ENCODE measurements at regions not wholly inside any gene's neighbourhood (a gene's known extent, or its start where the extent isn't known, plus 50 kb on each side); places are given as distances from the start of the nearest gene placed in this dataset.

DNA sequence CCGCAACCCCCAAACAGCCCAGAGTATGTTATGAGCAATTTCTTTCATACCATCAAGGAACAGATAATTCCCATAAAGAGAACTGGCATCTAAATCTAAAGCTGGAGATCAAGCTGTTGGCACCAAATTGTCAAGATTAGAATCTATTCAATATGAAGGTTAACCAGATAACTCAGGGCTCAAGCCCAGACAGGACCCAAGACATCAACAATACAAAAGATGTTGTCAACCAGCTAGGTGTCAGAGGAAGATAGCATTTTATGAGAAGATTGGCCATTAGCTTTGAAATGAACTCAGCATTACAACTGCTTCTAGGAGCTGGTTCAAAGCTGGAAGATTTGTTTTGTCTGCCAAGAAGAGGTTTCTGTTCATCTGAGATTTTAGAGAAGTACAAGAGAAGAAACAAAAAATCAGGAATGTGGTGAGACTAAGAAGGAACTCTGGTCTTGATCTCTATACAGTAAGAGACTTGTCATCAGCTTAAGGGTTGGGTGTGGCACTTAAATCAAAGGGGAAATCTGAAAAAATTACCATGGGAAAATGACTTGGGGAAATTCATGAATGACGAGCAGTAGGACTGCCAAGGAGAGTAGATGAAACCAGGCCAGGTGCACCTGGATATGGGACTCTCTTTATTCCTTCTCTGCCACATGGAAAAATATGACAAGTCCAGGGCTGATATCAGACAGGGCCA is 64.2 kb upstream of the COX10 start:
- H3K9me3 ChIP-seq (ENCODE audit: insufficient read depth, low read depth, low read length) = peaks cover 3% of the 10 kb centered on the region
- no peak overlapping the region for H3K27ac Mint-ChIP-seq (ENCODE audit: unreplicated experiment)
- H3K4me3 ChIP-seq (ENCODE audit: insufficient read depth, low read depth, low read length) = no peak overlapping the region
- H3K4me2 ChIP-seq (ENCODE audit: low read length) = no peak overlapping the region
- no peaks in the 10 kb centered on the region for H3K4me1 Mint-ChIP-seq (ENCODE audit: low read depth, unreplicated experiment)
- no peak overlapping the region for H3K4me3 Mint-ChIP-seq (ENCODE audit: unreplicated experiment)
- H3K9me3 Mint-ChIP-seq (ENCODE audit: unreplicated experiment) = no peaks in the 10 kb centered on the region
- DNase-seq (ENCODE audit: low read depth) (no peak), FAIRE-seq (no peak)
- no peaks in the 10 kb centered on the region for H3K27me3 Mint-ChIP-seq (ENCODE audit: low read depth, unreplicated experiment)
- no peaks in the 10 kb centered on the region for H3K79me2 ChIP-seq (ENCODE audit: insufficient read depth, low read length)
- H3K27ac ChIP-seq (ENCODE audit: low read depth, low read length) = no peak overlapping the region
- no peaks in the 10 kb centered on the region for H3K36me3 Mint-ChIP-seq (ENCODE audit: low read depth, unreplicated experiment)
- no peaks in the 10 kb centered on the region for H3K4me1 ChIP-seq (ENCODE audit: insufficient read depth, low read length)
- H4K20me1 ChIP-seq (ENCODE audit: insufficient read depth, low read length) = no peaks in the 10 kb centered on the region
- no peak overlapping the region for H2AFZ ChIP-seq (ENCODE audit: low read depth, low read length)
- H3K36me3 ChIP-seq (ENCODE audit: insufficient read depth, low read length) = no peaks in the 10 kb centered on the region
- H3K27me3 ChIP-seq (ENCODE audit: insufficient read depth, low read length) = no peaks in the 10 kb centered on the region
- TF ChIP-seq, protein P1, sequence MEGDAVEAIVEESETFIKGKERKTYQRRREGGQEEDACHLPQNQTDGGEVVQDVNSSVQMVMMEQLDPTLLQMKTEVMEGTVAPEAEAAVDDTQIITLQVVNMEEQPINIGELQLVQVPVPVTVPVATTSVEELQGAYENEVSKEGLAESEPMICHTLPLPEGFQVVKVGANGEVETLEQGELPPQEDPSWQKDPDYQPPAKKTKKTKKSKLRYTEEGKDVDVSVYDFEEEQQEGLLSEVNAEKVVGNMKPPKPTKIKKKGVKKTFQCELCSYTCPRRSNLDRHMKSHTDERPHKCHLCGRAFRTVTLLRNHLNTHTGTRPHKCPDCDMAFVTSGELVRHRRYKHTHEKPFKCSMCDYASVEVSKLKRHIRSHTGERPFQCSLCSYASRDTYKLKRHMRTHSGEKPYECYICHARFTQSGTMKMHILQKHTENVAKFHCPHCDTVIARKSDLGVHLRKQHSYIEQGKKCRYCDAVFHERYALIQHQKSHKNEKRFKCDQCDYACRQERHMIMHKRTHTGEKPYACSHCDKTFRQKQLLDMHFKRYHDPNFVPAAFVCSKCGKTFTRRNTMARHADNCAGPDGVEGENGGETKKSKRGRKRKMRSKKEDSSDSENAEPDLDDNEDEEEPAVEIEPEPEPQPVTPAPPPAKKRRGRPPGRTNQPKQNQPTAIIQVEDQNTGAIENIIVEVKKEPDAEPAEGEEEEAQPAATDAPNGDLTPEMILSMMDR (IDR thresholded peaks at IDR 0.05; ENCODE audit: insufficient read depth, low read depth, low read length) = no peak
- no peak for TF ChIP-seq EZH2 (IDR thresholded peaks at IDR 0.05; ENCODE audit: insufficient read depth, low read length)
- no peak overlapping the region for H3K9ac ChIP-seq (ENCODE audit: low read length)

DNA sequence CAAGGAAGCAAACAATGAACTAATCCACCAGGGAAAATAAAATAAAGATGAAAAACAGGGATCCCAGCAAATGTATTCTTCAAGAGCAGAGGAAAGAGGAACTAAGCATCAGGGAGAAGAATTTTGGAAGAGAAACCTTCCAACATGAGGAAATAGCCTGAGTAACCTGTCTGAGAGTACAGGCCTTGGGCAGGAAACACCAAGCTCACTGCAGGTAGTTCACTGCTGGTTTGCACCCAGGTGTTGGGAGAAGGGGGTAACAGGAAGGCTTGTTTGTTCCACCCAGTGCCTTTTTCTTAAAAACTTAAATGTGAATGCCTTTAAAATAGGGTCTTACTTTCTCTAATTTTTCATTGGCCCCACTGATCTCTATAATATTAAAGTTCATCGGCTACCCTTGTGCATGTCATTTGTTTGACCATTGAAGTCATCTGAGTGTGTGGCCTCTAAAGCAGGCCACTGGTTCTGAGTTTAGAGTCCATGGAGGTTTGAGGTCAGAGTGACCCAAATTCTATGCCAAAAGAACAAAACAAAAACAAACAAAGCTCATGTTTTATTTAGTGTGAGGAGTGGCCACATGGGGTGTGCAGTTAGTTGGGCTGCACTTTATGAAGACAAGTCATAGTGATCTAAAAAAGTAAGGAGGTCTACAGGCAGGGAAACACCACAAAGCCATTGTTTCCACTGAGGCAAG is 62.9 kb upstream of the COX10 start:
- Mint-ChIP-seq H3K4me1 (ENCODE audit: low read depth, unreplicated experiment) (no peaks in the 10 kb centered on the region), H3K4me3 (ENCODE audit: unreplicated experiment) (no peak overlapping the region), H3K36me3 (ENCODE audit: low read depth, unreplicated experiment) (no peaks in the 10 kb centered on the region), H3K27ac (ENCODE audit: unreplicated experiment) (no peak overlapping the region), H3K9me3 (ENCODE audit: unreplicated experiment) (no peaks in the 10 kb centered on the region), H3K27me3 (ENCODE audit: low read depth, unreplicated experiment) (no peaks in the 10 kb centered on the region)
- no peak overlapping the region for H2AFZ ChIP-seq (ENCODE audit: low read depth, low read length)
- H3K79me2 ChIP-seq (ENCODE audit: insufficient read depth, low read length) = no peaks in the 10 kb centered on the region
- no peak for TF ChIP-seq EZH2 (IDR thresholded peaks at IDR 0.05; ENCODE audit: insufficient read depth, low read length)
- TF ChIP-seq, protein P1 (IDR thresholded peaks at IDR 0.05; ENCODE audit: insufficient read depth, low read depth, low read length) = no peak
- no peaks in the 10 kb centered on the region for H3K36me3 ChIP-seq (ENCODE audit: insufficient read depth, low read length)
- no peak overlapping the region for H3K9ac ChIP-seq (ENCODE audit: low read length)
- DNase-seq (ENCODE audit: low read depth) (no peak), FAIRE-seq (no peak)
- no peaks in the 10 kb centered on the region for H3K4me1 ChIP-seq (ENCODE audit: insufficient read depth, low read length)
- no peaks in the 10 kb centered on the region for H4K20me1 ChIP-seq (ENCODE audit: insufficient read depth, low read length)
- no peak overlapping the region for H3K4me3 ChIP-seq (ENCODE audit: insufficient read depth, low read depth, low read length)
- H3K27ac ChIP-seq (ENCODE audit: low read depth, low read length) = no peak overlapping the region
- H3K4me2 ChIP-seq (ENCODE audit: low read length) = no peak overlapping the region
- H3K9me3 ChIP-seq (ENCODE audit: insufficient read depth, low read depth, low read length) = no peaks in the 10 kb centered on the region
- H3K27me3 ChIP-seq (ENCODE audit: insufficient read depth, low read length) = no peaks in the 10 kb centered on the region

DNA sequence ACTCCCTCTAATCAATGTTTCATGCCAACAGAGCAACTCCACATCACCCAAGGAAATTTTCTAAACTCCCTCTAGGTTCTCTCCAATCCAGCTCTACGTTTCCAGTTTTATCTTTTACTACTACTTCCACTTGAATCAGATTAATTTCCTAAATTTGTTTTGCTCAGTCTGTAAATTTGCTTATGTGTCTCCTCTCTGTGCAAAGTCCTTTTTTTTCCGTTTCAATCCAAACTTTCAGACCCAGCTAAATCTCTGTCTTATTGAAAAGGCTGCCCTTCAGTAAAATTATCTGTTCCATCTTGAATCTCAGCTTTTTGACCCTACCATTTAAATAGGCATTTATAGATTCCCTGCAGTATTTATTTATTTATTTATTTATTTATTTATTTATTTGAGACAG is 61.4 kb upstream of the COX10 start:
- DNase-seq (ENCODE audit: low read depth) (no peak), FAIRE-seq (no peak)
- Histone ChIP-seq H3K79me2 (ENCODE audit: insufficient read depth, low read length) (no peaks in the 10 kb centered on the region), H3K27me3 (ENCODE audit: insufficient read depth, low read length) (no peaks in the 10 kb centered on the region), H4K20me1 (ENCODE audit: insufficient read depth, low read length) (no peaks in the 10 kb centered on the region), H3K4me3 (ENCODE audit: insufficient read depth, low read depth, low read length) (no peak overlapping the region), H3K4me2 (ENCODE audit: low read length) (no peak overlapping the region), H2AFZ (ENCODE audit: low read depth, low read length) (no peak overlapping the region), H3K27ac (ENCODE audit: low read depth, low read length) (no peak overlapping the region), H3K4me1 (ENCODE audit: insufficient read depth, low read length) (no peaks in the 10 kb centered on the region), H3K36me3 (ENCODE audit: insufficient read depth, low read length) (no peaks in the 10 kb centered on the region), H3K9ac (ENCODE audit: low read length) (no peak overlapping the region), H3K9me3 (ENCODE audit: insufficient read depth, low read depth, low read length) (no peaks in the 10 kb centered on the region)
- Mint-ChIP-seq H3K27ac (ENCODE audit: unreplicated experiment) (no peak overlapping the region), H3K4me1 (ENCODE audit: low read depth, unreplicated experiment) (no peaks in the 10 kb centered on the region), H3K36me3 (ENCODE audit: low read depth, unreplicated experiment) (no peaks in the 10 kb centered on the region), H3K27me3 (ENCODE audit: low read depth, unreplicated experiment) (no peaks in the 10 kb centered on the region), H3K9me3 (ENCODE audit: unreplicated experiment) (no peaks in the 10 kb centered on the region), H3K4me3 (ENCODE audit: unreplicated experiment) (no peak overlapping the region)
- TF ChIP-seq EZH2 (IDR thresholded peaks at IDR 0.05; ENCODE audit: insufficient read depth, low read length) = no peak
- TF ChIP-seq, protein P1 (IDR thresholded peaks at IDR 0.05; ENCODE audit: insufficient read depth, low read depth, low read length) = no peak
